Sigmoid colon (tissue), 4 donors: ENCODE measurements at regions not wholly inside any gene's neighbourhood (a gene's known extent, or its start where the extent isn't known, plus 50 kb on each side); places are given as distances from the start of the nearest gene placed in this dataset.

Experiments
- POLR2A ChIP-seq, 2 donors: fragments of 450-650 bp; IDR thresholded peaks; one replicate each; pipeline ENCODE4 v1.6.1; 2016; ENCODE audit warnings: antibody characterized with exemption in 2 of 2, mild to moderate bottlenecking in 2 of 2, moderate library complexity in 2 of 2
- POLR2AphosphoS5 ChIP-seq, 4 donors: sonication (generic); formaldehyde crosslinking; IDR thresholded peaks; one replicate each; pipeline ENCODE4 v1.6.1; 2017; ENCODE audit warnings: antibody characterized with exemption in 4 of 4
- TF ChIP-seq, protein P1 (sequence below), 4 experiments: fragments of 450-650 bp in 3 of 4; fragments of 200-600 bp in 1 of 4; IDR thresholded peaks; one replicate each; pipeline ENCODE4 v1.5.1; 2016 to 2019; ENCODE audit warnings: antibody characterized with exemption in 4 of 4, mild to moderate bottlenecking in 3 of 4, moderate library complexity in 2 of 4

DNA sequence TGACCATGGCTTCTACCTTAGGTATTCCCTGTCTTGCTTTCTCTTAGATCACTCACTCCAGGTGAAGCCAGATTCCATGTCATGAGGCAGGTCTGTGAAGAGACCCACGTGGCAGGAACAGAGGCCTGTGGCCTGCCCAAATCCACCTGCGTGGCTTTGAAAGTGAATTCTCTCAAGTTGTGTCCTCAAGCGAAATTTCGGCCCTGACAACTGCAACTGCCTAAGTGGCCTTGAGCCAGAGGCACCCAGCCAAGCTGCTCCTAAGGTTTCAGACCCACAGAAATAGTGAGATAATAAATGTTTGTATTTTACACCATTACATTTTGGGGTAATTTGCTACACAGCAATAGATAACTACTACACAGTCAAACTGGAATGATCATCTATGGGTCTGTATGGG, 497.9 kb downstream of the XYLT1 start:
- TF ChIP-seq, protein P1, sequence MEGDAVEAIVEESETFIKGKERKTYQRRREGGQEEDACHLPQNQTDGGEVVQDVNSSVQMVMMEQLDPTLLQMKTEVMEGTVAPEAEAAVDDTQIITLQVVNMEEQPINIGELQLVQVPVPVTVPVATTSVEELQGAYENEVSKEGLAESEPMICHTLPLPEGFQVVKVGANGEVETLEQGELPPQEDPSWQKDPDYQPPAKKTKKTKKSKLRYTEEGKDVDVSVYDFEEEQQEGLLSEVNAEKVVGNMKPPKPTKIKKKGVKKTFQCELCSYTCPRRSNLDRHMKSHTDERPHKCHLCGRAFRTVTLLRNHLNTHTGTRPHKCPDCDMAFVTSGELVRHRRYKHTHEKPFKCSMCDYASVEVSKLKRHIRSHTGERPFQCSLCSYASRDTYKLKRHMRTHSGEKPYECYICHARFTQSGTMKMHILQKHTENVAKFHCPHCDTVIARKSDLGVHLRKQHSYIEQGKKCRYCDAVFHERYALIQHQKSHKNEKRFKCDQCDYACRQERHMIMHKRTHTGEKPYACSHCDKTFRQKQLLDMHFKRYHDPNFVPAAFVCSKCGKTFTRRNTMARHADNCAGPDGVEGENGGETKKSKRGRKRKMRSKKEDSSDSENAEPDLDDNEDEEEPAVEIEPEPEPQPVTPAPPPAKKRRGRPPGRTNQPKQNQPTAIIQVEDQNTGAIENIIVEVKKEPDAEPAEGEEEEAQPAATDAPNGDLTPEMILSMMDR (IDR thresholded peaks at IDR 0.05), result no peak
- TF ChIP-seq POLR2A (IDR thresholded peaks at IDR 0.05) (no peak), POLR2AphosphoS5 (IDR thresholded peaks at IDR 0.05) (no peak)
